A673 (cell line): ENCODE measurements at regions not wholly inside any gene's neighbourhood (a gene's known extent, or its start where the extent isn't known, plus 50 kb on each side); places are given as distances from the start of the nearest gene placed in this dataset.

Experiments
- BruUV-seq: library from RNA; stranded (reverse); fragments of 400-500 nt; replicated peaks from 2 replicates; lab custom pipeline; 2021; lab: Mats Ljungman, UMichigan
- CTCF ChIA-PET: fragments of 300-600 bp; sonication (Branson Sonifier 250); formaldehyde crosslinking; loops from one replicate; lab custom pipeline; 2022; ENCODE audit warnings: antibody characterized with exemption; lab: Charles Lee
- POLR2A ChIA-PET: fragments of 300-600 bp; sonication (Branson Sonifier 250); formaldehyde crosslinking; loops from one replicate; lab custom pipeline; 2022; ENCODE audit warnings: antibody characterized with exemption; ENCODE audit not compliant: low non-redundant PET; lab: Charles Lee
- DNase-seq: peaks from one replicate; pipeline ENCODE4 v3.0.0-alpha.2; 2015; ENCODE audit warnings: low spot score
- H3K27ac ChIP-seq: fragments of 200-600 bp; sonication (generic); 2 replicates; pipeline ENCODE4 v1.5.1; 2016; ENCODE audit warnings: mixed run types, low read depth, mild to moderate bottlenecking, mixed read lengths, antibody characterized with exemption, low read length; ENCODE audit not compliant: poor library complexity, severe bottlenecking
- H3K27me3 ChIP-seq: fragments of 200-600 bp; sonication (generic); replicated peaks from 2 replicates; pipeline ENCODE4 v1.6.1; 2017; ENCODE audit warnings: mixed run types, low read depth, mild to moderate bottlenecking, mixed read lengths, antibody characterized with exemption, low read length; ENCODE audit not compliant: insufficient read depth, poor library complexity
- H3K36me3 ChIP-seq: fragments of 200-600 bp; sonication (generic); 2 replicates; pipeline ENCODE4 v1.6.1; 2016; ENCODE audit warnings: mixed run types, mild to moderate bottlenecking, mixed read lengths, antibody characterized with exemption, low read length; ENCODE audit not compliant: insufficient read depth, poor library complexity, severe bottlenecking
- H3K4me1 ChIP-seq: fragments of 200-600 bp; sonication (generic); 2 replicates; pipeline ENCODE4 v1.6.1; 2017; ENCODE audit warnings: mixed run types, mild to moderate bottlenecking, mixed read lengths, antibody characterized with exemption, low read length; ENCODE audit not compliant: insufficient read depth, poor library complexity, severe bottlenecking
- H3K4me3 ChIP-seq: fragments of 200-600 bp; sonication (generic); 2 replicates; pipeline ENCODE4 v1.5.1; 2016; ENCODE audit warnings: low read depth, mixed run types, mild to moderate bottlenecking, mixed read lengths, low read length; ENCODE audit not compliant: poor library complexity, severe bottlenecking
- H3K9me3 ChIP-seq: fragments of 200-600 bp; sonication (generic); 2 replicates; pipeline ENCODE4 v1.6.1; 2016; ENCODE audit warnings: mixed run types, low read depth, mild to moderate bottlenecking, mixed read lengths, antibody characterized with exemption, low read length; ENCODE audit not compliant: poor library complexity, severe bottlenecking
- EZH2 ChIP-seq: fragments of 200-600 bp; sonication (generic); IDR thresholded peaks from 2 replicates; pipeline ENCODE4 v1.6.1; 2017; ENCODE audit warnings: borderline replicate concordance, low read depth, mild to moderate bottlenecking, mixed read lengths, antibody characterized with exemption, low read length; ENCODE audit not compliant: poor library complexity, severe bottlenecking
- intact Hi-C: fragments of 100-400 bp; cut with micrococcal nuclease; formaldehyde crosslinking; loops from one replicate; pipeline ENCODE4 v1.10.0; 2022; ENCODE audit not compliant: unreplicated experiment
- TF ChIP-seq, protein P1 (sequence below): fragments of 300-800, 200-600 bp; sonication (generic); conservative IDR thresholded peaks from 2 replicates; pipeline ENCODE4 v1.5.1; 2017; ENCODE audit warnings: low read depth, mild to moderate bottlenecking, antibody characterized with exemption, low read length, moderate library complexity, mixed read lengths

DNA sequence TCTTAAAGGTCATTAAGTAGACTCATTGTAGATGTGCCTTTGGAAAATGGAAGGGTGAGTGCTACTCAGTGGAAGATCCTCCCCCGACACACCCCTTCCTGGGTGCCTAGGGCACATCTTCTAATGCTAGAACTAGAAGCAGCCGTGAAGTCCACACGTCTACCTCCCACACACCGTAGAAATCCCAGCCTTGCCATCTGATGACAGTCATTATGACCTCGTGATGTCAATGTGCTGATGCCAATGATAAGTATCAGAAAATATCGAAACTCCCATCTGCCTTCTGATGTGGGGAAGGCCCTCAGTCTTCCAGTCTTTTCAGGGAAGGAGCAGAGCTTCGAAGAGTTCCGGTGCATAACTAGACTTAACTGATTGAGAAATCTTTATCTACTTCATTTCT is 282.1 kb upstream of the ROPN1 start:
- CTCF ChIA-PET = no interaction called here
- Histone ChIP-seq H3K27me3 (no peaks in the 10 kb centered on the region), H3K4me3 (no peak overlapping the region), H3K9me3 (no peaks in the 10 kb centered on the region), H3K4me1 (no peaks in the 10 kb centered on the region), H3K36me3 (no peaks in the 10 kb centered on the region), H3K27ac (no peak overlapping the region)
- intact Hi-C loops = no loop called here
- TF ChIP-seq, protein P1, sequence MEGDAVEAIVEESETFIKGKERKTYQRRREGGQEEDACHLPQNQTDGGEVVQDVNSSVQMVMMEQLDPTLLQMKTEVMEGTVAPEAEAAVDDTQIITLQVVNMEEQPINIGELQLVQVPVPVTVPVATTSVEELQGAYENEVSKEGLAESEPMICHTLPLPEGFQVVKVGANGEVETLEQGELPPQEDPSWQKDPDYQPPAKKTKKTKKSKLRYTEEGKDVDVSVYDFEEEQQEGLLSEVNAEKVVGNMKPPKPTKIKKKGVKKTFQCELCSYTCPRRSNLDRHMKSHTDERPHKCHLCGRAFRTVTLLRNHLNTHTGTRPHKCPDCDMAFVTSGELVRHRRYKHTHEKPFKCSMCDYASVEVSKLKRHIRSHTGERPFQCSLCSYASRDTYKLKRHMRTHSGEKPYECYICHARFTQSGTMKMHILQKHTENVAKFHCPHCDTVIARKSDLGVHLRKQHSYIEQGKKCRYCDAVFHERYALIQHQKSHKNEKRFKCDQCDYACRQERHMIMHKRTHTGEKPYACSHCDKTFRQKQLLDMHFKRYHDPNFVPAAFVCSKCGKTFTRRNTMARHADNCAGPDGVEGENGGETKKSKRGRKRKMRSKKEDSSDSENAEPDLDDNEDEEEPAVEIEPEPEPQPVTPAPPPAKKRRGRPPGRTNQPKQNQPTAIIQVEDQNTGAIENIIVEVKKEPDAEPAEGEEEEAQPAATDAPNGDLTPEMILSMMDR = no peak
- no peak for TF ChIP-seq EZH2
- DNase-seq = no peak
- BruUV-seq = no TSS peak
- POLR2A ChIA-PET = no interaction called here

DNA sequence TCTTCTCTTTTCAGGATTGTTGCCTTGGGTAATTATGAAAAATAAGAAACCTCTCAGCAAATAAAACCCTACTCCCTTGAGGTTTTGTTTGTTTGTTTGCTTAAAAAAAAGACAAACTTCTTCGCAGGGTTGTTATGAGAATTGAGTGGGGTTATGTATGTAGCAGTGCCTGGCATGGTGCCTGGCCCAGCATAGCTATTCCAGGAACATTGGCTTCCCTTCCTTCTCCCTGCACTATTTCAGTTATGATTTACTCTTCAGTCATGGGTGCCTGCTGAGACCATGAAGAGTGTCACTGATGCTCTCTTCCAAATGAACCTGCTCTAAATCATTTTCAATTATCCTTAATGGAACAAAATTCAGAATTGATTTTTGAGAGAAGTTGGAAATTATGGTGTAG is 283.5 kb upstream of the ROPN1 start:
- Histone ChIP-seq H3K4me1 (no peaks in the 10 kb centered on the region), H3K27ac (no peak overlapping the region), H3K36me3 (no peaks in the 10 kb centered on the region), H3K9me3 (no peaks in the 10 kb centered on the region), H3K27me3 (no peaks in the 10 kb centered on the region), H3K4me3 (no peak overlapping the region)
- TF ChIP-seq EZH2 = no peak
- TF ChIP-seq, protein P1 = no peak
- DNase-seq = no peak
- ChIA-PET POLR2A (no interaction called here), CTCF (no interaction called here)
- intact Hi-C loops = no loop called here
- no TSS peak for BruUV-seq

DNA sequence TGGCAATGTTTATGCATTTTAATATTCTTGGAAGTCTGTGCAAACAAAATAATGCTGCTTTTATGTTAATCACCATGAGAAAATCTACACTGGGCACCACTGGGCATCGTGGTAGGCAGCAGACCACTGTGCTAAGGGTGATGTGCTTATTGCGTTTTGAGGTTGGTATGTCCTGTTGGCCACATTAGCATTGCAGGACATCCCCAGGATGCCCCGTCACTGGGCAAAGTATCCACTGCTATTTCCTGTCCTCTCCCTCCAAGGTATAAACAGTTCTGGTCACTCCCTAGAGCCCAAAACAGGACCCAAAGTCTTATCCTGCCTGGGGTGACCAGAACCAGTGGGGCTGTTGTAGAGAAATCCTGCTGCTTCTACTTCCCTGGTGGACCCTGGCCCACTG is 284.2 kb upstream of the ROPN1 start:
- POLR2A ChIA-PET = no interaction called here
- intact Hi-C loops = no loop called here
- CTCF ChIA-PET = no interaction called here
- no peak for DNase-seq
- H3K27ac ChIP-seq = no peak overlapping the region
- BruUV-seq = no TSS peak
- no peak for TF ChIP-seq EZH2
- TF ChIP-seq, protein P1 = no peak
- no peaks in the 10 kb centered on the region for H3K4me1 ChIP-seq
- no peaks in the 10 kb centered on the region for H3K9me3 ChIP-seq
- no peaks in the 10 kb centered on the region for H3K27me3 ChIP-seq
- no peak overlapping the region for H3K4me3 ChIP-seq
- H3K36me3 ChIP-seq = no peaks in the 10 kb centered on the region
